ENCODE measurements at regions not wholly inside any gene's neighbourhood (a gene's known extent, or its start where the extent isn't known, plus 50 kb on each side); places are given as distances from the start of the nearest gene placed in this dataset.
A peak's percentile ranks its signal among the peaks of the same experiment; 100 is the strongest.

GRCh38 chr7:130901209-130901783, 167.3 kb upstream of the KLF14 start (continued):
- peak; percentile 39; the same call in 1 of the 2 replicates for TF ChIP-seq ZFP69B (tag by site-specific recombination; IDR thresholded peaks at IDR 0.05)
- no peak for TF ChIP-seq SETDB1 (IDR thresholded peaks at IDR 0.05; ENCODE audit: insufficient read length, low read length)
- TF ChIP-seq ZNF114 (tag by site-specific recombination; IDR thresholded peaks at IDR 0.05), result no peak
- peak; percentile 57; the same call in 1 of the 2 replicates for TF ChIP-seq ZNF639 (tag by site-specific recombination; IDR thresholded peaks at IDR 0.05)
- peak; percentile 97 for TF ChIP-seq EGR2 (tag by site-specific recombination; IDR thresholded peaks at IDR 0.05; ENCODE audit: low read depth)
- peak; percentile 51; the same call in 1 of the 2 replicates for TF ChIP-seq ZNF76 (tag by site-specific recombination; IDR thresholded peaks at IDR 0.05; ENCODE audit: borderline replicate concordance, low read depth)
- TF ChIP-seq TSHZ1 (tag by site-specific recombination; IDR thresholded peaks at IDR 0.05; ENCODE audit: borderline replicate concordance), result peak; percentile 61; the same call in 1 of the 2 replicates
- 0 out of 2 replicates have a peak, but pooled peaks have one; percentile 32 for TF ChIP-seq ZNF692 (tag by site-specific recombination; IDR thresholded peaks at IDR 0.05)
- peak; percentile 73; the same call in 1 of the 2 replicates for TF ChIP-seq HIC1 (tag by site-specific recombination; IDR thresholded peaks at IDR 0.05)
- TF ChIP-seq OSR2 (tag by site-specific recombination; IDR thresholded peaks at IDR 0.05), result peak; percentile 93
- peak; percentile 47 for TF ChIP-seq ZNF398 (tag by site-specific recombination; IDR thresholded peaks at IDR 0.05)
- 0 out of 2 replicates have a peak, but pooled peaks have one; percentile 40 for TF ChIP-seq KLF1 (tag by site-specific recombination; IDR thresholded peaks at IDR 0.05)
- TF ChIP-seq ZEB2 (tag by site-specific recombination; IDR thresholded peaks at IDR 0.05), result peak; percentile 87
- 0 out of 2 replicates have a peak, but pooled peaks have one; percentile 28 for TF ChIP-seq ZNF18 (tag by site-specific recombination; IDR thresholded peaks at IDR 0.05)
- TF ChIP-seq ZNF146 (tag by site-specific recombination; IDR thresholded peaks at IDR 0.05), result no peak
- no peak for TF ChIP-seq ELK4 (IDR thresholded peaks at IDR 0.05; ENCODE audit: borderline replicate concordance, low read depth, low read length)
- TF ChIP-seq ZXDB (tag by site-specific recombination; IDR thresholded peaks at IDR 0.05), result 0 out of 2 replicates have a peak, but pooled peaks have one; percentile 30
- 0 out of 2 replicates have a peak, but pooled peaks have one; percentile 63 for TF ChIP-seq KLF17 (tag by site-specific recombination; IDR thresholded peaks at IDR 0.05)
- peak; percentile 94 for TF ChIP-seq ZBTB17 (tag by site-specific recombination; IDR thresholded peaks at IDR 0.05)
- peak; percentile 29; the same call in 1 of the 2 replicates for TF ChIP-seq ZNF10 (tag by site-specific recombination; IDR thresholded peaks at IDR 0.05)
- no peak for TF ChIP-seq HOXC10 (CRISPR knock-in tag; IDR thresholded peaks at IDR 0.05)
- 0 out of 2 replicates have a peak, but pooled peaks have one; percentile 67 for TF ChIP-seq ZNF792 (tag by site-specific recombination; IDR thresholded peaks at IDR 0.05)
- TF ChIP-seq KLF8 (tag by site-specific recombination; IDR thresholded peaks at IDR 0.05), result 0 out of 2 replicates have a peak, but pooled peaks have one; percentile 19
- TF ChIP-seq ZNF24 (tag by site-specific recombination; IDR thresholded peaks at IDR 0.05), result peak; percentile 72; the same call in 1 of the 2 replicates
- TF ChIP-seq ZNF707 (tag by site-specific recombination; IDR thresholded peaks at IDR 0.05), result no peak

Data from HEK293 (cell line).